ENCODE measurements at regions not wholly inside any gene's neighbourhood (a gene's known extent, or its start where the extent isn't known, plus 50 kb on each side); places are given as distances from the start of the nearest gene placed in this dataset.

GRCh38 chr6:79796197-79796596, 151.2 kb downstream of the ELOVL4 start:
- Histone ChIP-seq H3K4me1 (ENCODE audit: insufficient read depth, low read length) (no peaks in the 10 kb centered on the region), H3K27me3 (ENCODE audit: control insufficient read depth in 1 of 2, insufficient read depth in 2 of 2, low read length in 2 of 2) (no peaks in the 10 kb centered on the region; a peak in 2 of 5 replicates), H3K9ac (ENCODE audit: insufficient read depth, low read depth, low read length) (no peak overlapping the region), H3K27ac (ENCODE audit: extremely low read length, insufficient read depth, low read length) (no peak overlapping the region), H3K4me3 (replicated peaks in 1 of 3; ENCODE audit: insufficient read depth in 1 of 3, low read depth in 2 of 3, low read length in 3 of 3) (no peak overlapping the region), H3K79me2 (ENCODE audit: insufficient read depth, low read length) (no peaks in the 10 kb centered on the region), H2AFZ (ENCODE audit: low read length) (no peak overlapping the region), H4K20me1 (ENCODE audit: insufficient read depth, low read length) (no peaks in the 10 kb centered on the region), H3K9me3 (ENCODE audit: low read length) (no peaks in the 10 kb centered on the region), H3K4me2 (ENCODE audit: low read depth, low read length) (no peak overlapping the region), H3K36me3 (replicated peaks in 1 of 2; ENCODE audit: control insufficient read depth in 1 of 2, insufficient read depth in 2 of 2, low read length in 2 of 2) (no peaks in the 10 kb centered on the region)
- in situ Hi-C loops (cut with HindIII; ENCODE audit: extremely low pct_ligation_motif_present, low pct_unique_long_range_greater_than_20kb) (no loop called here), intact Hi-C loops (cut with micrococcal nuclease; ENCODE audit: unreplicated experiment) (no loop called here)
- DNase-seq (ENCODE audit: low spot score) (no peak), ATAC-seq (no peak), FAIRE-seq (no peak)
- no TSS peak for BruUV-seq (replicated peaks)
- CTCF ChIA-PET (ENCODE audit: low intra/inter-chr PET ratio, low total read pairs) = no interaction called here
- POLR2A ChIA-PET = no interaction called here
- no peak for TF ChIP-seq TCF7 (IDR thresholded peaks at IDR 0.05; ENCODE audit: low read depth)
- no peak for TF ChIP-seq ZNF709 (CRISPR knock-in tag; IDR thresholded peaks at IDR 0.05)
- no peak for TF ChIP-seq ZBTB8A (CRISPR knock-in tag; IDR thresholded peaks at IDR 0.05; ENCODE audit: borderline replicate concordance, low read depth)
- TF ChIP-seq TRIM24 (CRISPR knock-in tag; IDR thresholded peaks at IDR 0.05) = no peak
- no peak for TF ChIP-seq HMG20A (CRISPR knock-in tag; IDR thresholded peaks at IDR 0.05; ENCODE audit: borderline replicate concordance)
- TF ChIP-seq NFE2L1 (CRISPR knock-in tag; IDR thresholded peaks at IDR 0.05; ENCODE audit: borderline replicate concordance) = no peak
- WGBS (ENCODE audit: low lambda C conversion rate) = 3% methylated on average over 2 of the region's 2 CpGs

GRCh38 chr6:79789896-79790295, 157.5 kb downstream of the ELOVL4 start:
- intact Hi-C loops (cut with micrococcal nuclease; ENCODE audit: unreplicated experiment) (no loop called here), in situ Hi-C loops (cut with HindIII; ENCODE audit: extremely low pct_ligation_motif_present, low pct_unique_long_range_greater_than_20kb) (no loop called here)
- no peaks in the 10 kb centered on the region for H3K9me3 ChIP-seq (ENCODE audit: low read length)
- H3K27ac ChIP-seq (ENCODE audit: extremely low read length, insufficient read depth, low read length) = no peak overlapping the region
- H3K79me2 ChIP-seq (ENCODE audit: insufficient read depth, low read length) = no peaks in the 10 kb centered on the region
- H3K36me3 ChIP-seq (replicated peaks in 1 of 2; ENCODE audit: control insufficient read depth in 1 of 2, insufficient read depth in 2 of 2, low read length in 2 of 2) = no peaks in the 10 kb centered on the region
- no peak overlapping the region for H3K9ac ChIP-seq (ENCODE audit: insufficient read depth, low read depth, low read length)
- 3% methylated on average over 5 of the region's 5 CpGs for WGBS (ENCODE audit: low lambda C conversion rate)
- no peak overlapping the region for H3K4me3 ChIP-seq (replicated peaks in 1 of 3; ENCODE audit: insufficient read depth in 1 of 3, low read depth in 2 of 3, low read length in 3 of 3)
- CTCF ChIA-PET (ENCODE audit: low intra/inter-chr PET ratio, low total read pairs) = no interaction called here
- POLR2A ChIA-PET = no interaction called here
- no peaks in the 10 kb centered on the region; a peak in 1 of 5 replicates for H3K27me3 ChIP-seq (ENCODE audit: control insufficient read depth in 1 of 2, insufficient read depth in 2 of 2, low read length in 2 of 2)
- no peaks in the 10 kb centered on the region for H4K20me1 ChIP-seq (ENCODE audit: insufficient read depth, low read length)
- no peak overlapping the region for H3K4me2 ChIP-seq (ENCODE audit: low read depth, low read length)
- H2AFZ ChIP-seq (ENCODE audit: low read length) = no peak overlapping the region
- DNase-seq (ENCODE audit: low spot score) (no peak), ATAC-seq (no peak), FAIRE-seq (no peak)
- no peaks in the 10 kb centered on the region for H3K4me1 ChIP-seq (ENCODE audit: insufficient read depth, low read length)
- BruUV-seq (replicated peaks) = no TSS peak
- TF ChIP-seq CENPT (CRISPR knock-in tag; IDR thresholded peaks at IDR 0.05; ENCODE audit: low read depth) (no peak), ZNF556 (CRISPR knock-in tag; IDR thresholded peaks at IDR 0.05; ENCODE audit: borderline replicate concordance) (no peak), ZNF343 (CRISPR knock-in tag; IDR thresholded peaks at IDR 0.05) (no peak), SIN3A (IDR thresholded peaks at IDR 0.05; ENCODE audit: borderline replicate concordance, low read depth, low read length) (no peak), ZMYM2 (CRISPR knock-in tag; IDR thresholded peaks at IDR 0.05) (no peak), TEAD3 (CRISPR knock-in tag; optimal IDR thresholded peaks at IDR 0.05; ENCODE audit: borderline replicate concordance) (no peak), TFDP2 (CRISPR knock-in tag; IDR thresholded peaks at IDR 0.05) (no peak), TERF1 (CRISPR knock-in tag; IDR thresholded peaks at IDR 0.05) (no peak)

All from HepG2 (cell line).